ENCODE measurements at regions not wholly inside any gene's neighbourhood (a gene's known extent, or its start where the extent isn't known, plus 50 kb on each side); places are given as distances from the start of the nearest gene placed in this dataset.

GRCh38 chr16:35510701-35511100, 2051.3 kb downstream of the TP53TG3F start:
- ATAC-seq (no peak), DNase-seq (ENCODE audit: low spot score) (no peak)
- CTCF ChIA-PET = no interaction called here
- H3K36me3 Mint-ChIP-seq = peaks cover 60% of the 10 kb centered on the region
- H3K9me3 Mint-ChIP-seq = peaks cover 69% of the 10 kb centered on the region
- TF ChIP-seq SMAD3 (CRISPR knock-in tag; IDR thresholded peaks at IDR 0.05; ENCODE audit: borderline replicate concordance) = no peak
- TF ChIP-seq, protein P1, sequence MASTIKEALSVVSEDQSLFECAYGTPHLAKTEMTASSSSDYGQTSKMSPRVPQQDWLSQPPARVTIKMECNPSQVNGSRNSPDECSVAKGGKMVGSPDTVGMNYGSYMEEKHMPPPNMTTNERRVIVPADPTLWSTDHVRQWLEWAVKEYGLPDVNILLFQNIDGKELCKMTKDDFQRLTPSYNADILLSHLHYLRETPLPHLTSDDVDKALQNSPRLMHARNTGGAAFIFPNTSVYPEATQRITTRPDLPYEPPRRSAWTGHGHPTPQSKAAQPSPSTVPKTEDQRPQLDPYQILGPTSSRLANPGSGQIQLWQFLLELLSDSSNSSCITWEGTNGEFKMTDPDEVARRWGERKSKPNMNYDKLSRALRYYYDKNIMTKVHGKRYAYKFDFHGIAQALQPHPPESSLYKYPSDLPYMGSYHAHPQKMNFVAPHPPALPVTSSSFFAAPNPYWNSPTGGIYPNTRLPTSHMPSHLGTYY (CRISPR knock-in tag; IDR thresholded peaks at IDR 0.05) = no peak
- no peak for TF ChIP-seq ATF6 (CRISPR knock-in tag; IDR thresholded peaks at IDR 0.05)
- TF ChIP-seq ELF4 (CRISPR knock-in tag; IDR thresholded peaks at IDR 0.05; ENCODE audit: low read depth) = no peak
- no peak for TF ChIP-seq RELA (CRISPR knock-in tag; IDR thresholded peaks at IDR 0.05; ENCODE audit: borderline replicate concordance)
- TF ChIP-seq JAZF1 (CRISPR knock-in tag; IDR thresholded peaks at IDR 0.05) = no peak
- TF ChIP-seq ZNF512 (CRISPR knock-in tag; IDR thresholded peaks at IDR 0.05; ENCODE audit: borderline replicate concordance) = no peak
- TF ChIP-seq MXD4 (CRISPR knock-in tag; IDR thresholded peaks at IDR 0.05; ENCODE audit: borderline replicate concordance) = no peak
- TF ChIP-seq MLX (CRISPR knock-in tag; IDR thresholded peaks at IDR 0.05) = no peak
- TF ChIP-seq NR1H2 (CRISPR knock-in tag; IDR thresholded peaks at IDR 0.05) = no peak
- TF ChIP-seq ETV6 (CRISPR knock-in tag; IDR thresholded peaks at IDR 0.05) = no peak
- TF ChIP-seq SP1 (CRISPR knock-in tag; conservative IDR thresholded peaks at IDR 0.05) = no peak
- TF ChIP-seq, protein P2, sequence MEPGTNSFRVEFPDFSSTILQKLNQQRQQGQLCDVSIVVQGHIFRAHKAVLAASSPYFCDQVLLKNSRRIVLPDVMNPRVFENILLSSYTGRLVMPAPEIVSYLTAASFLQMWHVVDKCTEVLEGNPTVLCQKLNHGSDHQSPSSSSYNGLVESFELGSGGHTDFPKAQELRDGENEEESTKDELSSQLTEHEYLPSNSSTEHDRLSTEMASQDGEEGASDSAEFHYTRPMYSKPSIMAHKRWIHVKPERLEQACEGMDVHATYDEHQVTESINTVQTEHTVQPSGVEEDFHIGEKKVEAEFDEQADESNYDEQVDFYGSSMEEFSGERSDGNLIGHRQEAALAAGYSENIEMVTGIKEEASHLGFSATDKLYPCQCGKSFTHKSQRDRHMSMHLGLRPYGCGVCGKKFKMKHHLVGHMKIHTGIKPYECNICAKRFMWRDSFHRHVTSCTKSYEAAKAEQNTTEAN (CRISPR knock-in tag; IDR thresholded peaks at IDR 0.05) = no peak
- no peak for TF ChIP-seq KAT7 (CRISPR knock-in tag; IDR thresholded peaks at IDR 0.05; ENCODE audit: borderline replicate concordance)
- TF ChIP-seq FOXP1 (CRISPR knock-in tag; IDR thresholded peaks at IDR 0.05; ENCODE audit: borderline replicate concordance) = no peak
- no peak for TF ChIP-seq ESRRA (CRISPR knock-in tag; IDR thresholded peaks at IDR 0.05; ENCODE audit: borderline replicate concordance)
- no peak for TF ChIP-seq OVOL2 (CRISPR knock-in tag; IDR thresholded peaks at IDR 0.05; ENCODE audit: borderline replicate concordance)
- H3K27ac Mint-ChIP-seq = no peak overlapping the region
- H3K4me3 Mint-ChIP-seq = no peak overlapping the region
- H3K4me1 Mint-ChIP-seq = no peaks in the 10 kb centered on the region
- H3K27me3 Mint-ChIP-seq (ENCODE audit: low read depth) = no peaks in the 10 kb centered on the region; the same call in 1 of the 2 replicates
- POLR2A ChIA-PET = no interaction called here

DNA sequence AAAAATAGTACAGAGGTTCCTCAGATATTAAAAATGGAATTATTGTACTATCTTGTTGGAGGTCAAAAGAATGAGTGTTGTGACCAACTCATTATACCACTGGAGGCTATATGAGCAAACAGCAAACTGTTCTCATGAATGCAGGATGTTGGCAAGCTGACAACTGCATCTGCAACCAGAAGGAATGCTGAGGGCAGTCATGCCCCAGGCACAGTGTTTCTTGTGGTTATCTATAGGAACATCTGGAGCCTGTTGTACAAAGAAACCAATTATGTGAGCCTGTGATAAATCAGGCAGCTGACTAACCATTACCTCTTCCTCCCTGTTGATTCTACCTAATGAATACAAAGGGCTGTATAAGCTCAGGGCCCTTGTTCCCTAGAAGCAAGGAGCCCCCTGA, 2057.1 kb downstream of the TP53TG3F start:
- Mint-ChIP-seq H3K27ac (no peak overlapping the region), H3K27me3 (ENCODE audit: low read depth) (peaks cover 5% of the 10 kb centered on the region), H3K4me3 (no peak overlapping the region), H3K36me3 (peaks cover 62% of the 10 kb centered on the region), H3K9me3 (peaks cover 81% of the 10 kb centered on the region), H3K4me1 (no peaks in the 10 kb centered on the region)
- ChIA-PET CTCF (no interaction called here), POLR2A (no interaction called here)
- DNase-seq (ENCODE audit: low spot score) (no peak), ATAC-seq (no peak)
- TF ChIP-seq ZNF423 (CRISPR knock-in tag; IDR thresholded peaks at IDR 0.05) = no peak
- TF ChIP-seq, protein P3, sequence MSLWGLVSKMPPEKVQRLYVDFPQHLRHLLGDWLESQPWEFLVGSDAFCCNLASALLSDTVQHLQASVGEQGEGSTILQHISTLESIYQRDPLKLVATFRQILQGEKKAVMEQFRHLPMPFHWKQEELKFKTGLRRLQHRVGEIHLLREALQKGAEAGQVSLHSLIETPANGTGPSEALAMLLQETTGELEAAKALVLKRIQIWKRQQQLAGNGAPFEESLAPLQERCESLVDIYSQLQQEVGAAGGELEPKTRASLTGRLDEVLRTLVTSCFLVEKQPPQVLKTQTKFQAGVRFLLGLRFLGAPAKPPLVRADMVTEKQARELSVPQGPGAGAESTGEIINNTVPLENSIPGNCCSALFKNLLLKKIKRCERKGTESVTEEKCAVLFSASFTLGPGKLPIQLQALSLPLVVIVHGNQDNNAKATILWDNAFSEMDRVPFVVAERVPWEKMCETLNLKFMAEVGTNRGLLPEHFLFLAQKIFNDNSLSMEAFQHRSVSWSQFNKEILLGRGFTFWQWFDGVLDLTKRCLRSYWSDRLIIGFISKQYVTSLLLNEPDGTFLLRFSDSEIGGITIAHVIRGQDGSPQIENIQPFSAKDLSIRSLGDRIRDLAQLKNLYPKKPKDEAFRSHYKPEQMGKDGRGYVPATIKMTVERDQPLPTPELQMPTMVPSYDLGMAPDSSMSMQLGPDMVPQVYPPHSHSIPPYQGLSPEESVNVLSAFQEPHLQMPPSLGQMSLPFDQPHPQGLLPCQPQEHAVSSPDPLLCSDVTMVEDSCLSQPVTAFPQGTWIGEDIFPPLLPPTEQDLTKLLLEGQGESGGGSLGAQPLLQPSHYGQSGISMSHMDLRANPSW (CRISPR knock-in tag; conservative IDR thresholded peaks at IDR 0.05; ENCODE audit: low read depth) = no peak
- no peak for TF ChIP-seq ETV6 (CRISPR knock-in tag; IDR thresholded peaks at IDR 0.05)
- no peak for TF ChIP-seq ESRRA (CRISPR knock-in tag; IDR thresholded peaks at IDR 0.05; ENCODE audit: borderline replicate concordance)
- TF ChIP-seq SP1 (CRISPR knock-in tag; conservative IDR thresholded peaks at IDR 0.05) = no peak
- TF ChIP-seq IRF1 (CRISPR knock-in tag; IDR thresholded peaks at IDR 0.05) = no peak
- no peak for TF ChIP-seq ZNF219 (CRISPR knock-in tag; IDR thresholded peaks at IDR 0.05; ENCODE audit: borderline replicate concordance)
- TF ChIP-seq NR1H2 (CRISPR knock-in tag; IDR thresholded peaks at IDR 0.05) = no peak
- TF ChIP-seq TEAD4 (CRISPR knock-in tag; IDR thresholded peaks at IDR 0.05) = no peak
- TF ChIP-seq, protein P4, sequence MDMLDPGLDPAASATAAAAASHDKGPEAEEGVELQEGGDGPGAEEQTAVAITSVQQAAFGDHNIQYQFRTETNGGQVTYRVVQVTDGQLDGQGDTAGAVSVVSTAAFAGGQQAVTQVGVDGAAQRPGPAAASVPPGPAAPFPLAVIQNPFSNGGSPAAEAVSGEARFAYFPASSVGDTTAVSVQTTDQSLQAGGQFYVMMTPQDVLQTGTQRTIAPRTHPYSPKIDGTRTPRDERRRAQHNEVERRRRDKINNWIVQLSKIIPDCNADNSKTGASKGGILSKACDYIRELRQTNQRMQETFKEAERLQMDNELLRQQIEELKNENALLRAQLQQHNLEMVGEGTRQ (CRISPR knock-in tag; IDR thresholded peaks at IDR 0.05) = no peak

Measured in WTC11 (cell line).